H1 (cell line): ENCODE measurements at regions not wholly inside any gene's neighbourhood (a gene's known extent, or its start where the extent isn't known, plus 50 kb on each side); places are given as distances from the start of the nearest gene placed in this dataset.

Experiments used
- CTCF ChIA-PET: fragments of 300-600 bp; sonication (Branson Sonifier 250); formaldehyde crosslinking; loops from one replicate; lab custom pipeline; 2021; ENCODE audit not compliant: partially characterized antibody; lab: Charles Lee
- POLR2A ChIA-PET: fragments of 300-600 bp; sonication (Branson Sonifier 250); formaldehyde crosslinking; loops from one replicate; lab custom pipeline; 2021; ENCODE audit warnings: inconsistent platforms; ENCODE audit not compliant: partially characterized antibody; lab: Charles Lee
- DNase-seq, 2 experiments: peaks; one replicate each; pipeline versions ENCODE4 v3.0.0 to v3.0.0-alpha.2; 2010 to 2022; ENCODE audit warnings: low spot score in 2 of 2, low read depth in 1 of 2, mixed read lengths in 1 of 2
- FAIRE-seq: peaks from 2 replicates; lab custom pipeline; 2011; peaks lifted over from hg19 to GRCh38; lab: Jason Lieb, UNC
- H2AFZ ChIP-seq: 2 replicates; pipeline ENCODE4 v1.8.1; 2012; ENCODE audit warnings: low read length, inconsistent platforms
- H2AK5ac ChIP-seq: 2 replicates; pipeline ENCODE4 v1.6.1; 2013; ENCODE audit warnings: low read depth, low read length
- H2BK120ac ChIP-seq: replicated peaks from 2 replicates; pipeline ENCODE3; 2013; ENCODE audit warnings: low read depth, low read length, inconsistent platforms
- H2BK12ac ChIP-seq: 2 replicates; pipeline ENCODE4 v1.6.1; 2013; ENCODE audit warnings: low read depth, low read length
- H2BK15ac ChIP-seq: 2 replicates; pipeline ENCODE4 v1.6.1; 2013; ENCODE audit warnings: low read length
- H2BK20ac ChIP-seq: 2 replicates; pipeline ENCODE4 v1.6.1; 2013; ENCODE audit warnings: low read length
- H2BK5ac ChIP-seq: 2 replicates; pipeline ENCODE4 v1.6.1; 2013; ENCODE audit warnings: low read depth, low read length
- H3K14ac ChIP-seq: 2 replicates; pipeline ENCODE4 v1.6.1; 2013; ENCODE audit warnings: inconsistent platforms; ENCODE audit not compliant: insufficient read length
- H3K18ac ChIP-seq: 2 replicates; pipeline ENCODE4 v1.6.1; 2013; ENCODE audit warnings: low read length; ENCODE audit errors: extremely low read depth
- H3K23ac ChIP-seq: 2 replicates; pipeline ENCODE4 v1.6.1; 2013; ENCODE audit warnings: inconsistent platforms; ENCODE audit not compliant: insufficient read length
- H3K23me2 ChIP-seq: 2 replicates; pipeline ENCODE4 v1.6.1; 2013; ENCODE audit warnings: low read depth, low read length
- H3K27ac ChIP-seq: 2 replicates; pipeline ENCODE4 v1.6.1; 2011; ENCODE audit warnings: low read depth, low read length, inconsistent platforms
- H3K27me3 ChIP-seq, 4 experiments: replicated peaks in 1 of 4; 1 replicate in 1 of 4; 2 replicates in 3 of 4; pipeline versions ENCODE4 v1.6.1 to v1.8.1; 2011 to 2013; ENCODE audit warnings: low read length in 3 of 4, mild to moderate bottlenecking in 3 of 4, inconsistent platforms in 2 of 4, mixed read lengths in 2 of 4, moderate library complexity in 1 of 4; ENCODE audit not compliant: control insufficient read depth in 3 of 4, insufficient read depth in 3 of 4; ENCODE audit errors: extremely low read depth in 1 of 4
- H3K36me3 ChIP-seq, 4 experiments: 2 replicates each; pipeline versions ENCODE4 v1.6.1 to v1.8.1; 2011 to 2013; ENCODE audit warnings: mild to moderate bottlenecking in 4 of 4, low read length in 3 of 4, moderate library complexity in 2 of 4, control low read depth in 1 of 4, inconsistent platforms in 1 of 4; ENCODE audit not compliant: insufficient read depth in 4 of 4, control insufficient read depth in 2 of 4
- H3K4ac ChIP-seq: replicated peaks from 2 replicates; pipeline ENCODE3; 2013; ENCODE audit warnings: low read length, low read depth, mixed read lengths, inconsistent platforms; ENCODE audit not compliant: insufficient read length
- H3K4me1 ChIP-seq, 4 experiments: replicated peaks in 1 of 4; 1 replicate in 1 of 4; 2 replicates in 3 of 4; pipeline versions ENCODE4 v1.6.1 to v1.8.1; 2011 to 2013; ENCODE audit warnings: low read length in 3 of 4, inconsistent platforms in 2 of 4, mixed read lengths in 1 of 4; ENCODE audit not compliant: insufficient read depth in 4 of 4, control insufficient read depth in 3 of 4
- H3K4me2 ChIP-seq, 2 experiments: 2 replicates each; pipeline versions ENCODE4 v1.6.1 to v1.8.1; 2011 to 2013; ENCODE audit warnings: low read depth in 2 of 2, low read length in 2 of 2, control low read depth in 1 of 2, inconsistent platforms in 1 of 2, mild to moderate bottlenecking in 1 of 2; ENCODE audit not compliant: insufficient read depth in 1 of 2
- H3K4me3 ChIP-seq, 4 experiments: fragments of 200-600, 300-600 bp in 1 of 4; sonication (generic), shearing (Covaris generic), sonication (Bioruptor Twin) in 1 of 4; 2 replicates each; pipeline versions ENCODE4 v1.5.1 to v1.8.1; 2011 to 2016; ENCODE audit warnings: low read length in 4 of 4, low read depth in 3 of 4, control low read depth in 2 of 4, inconsistent platforms in 2 of 4, mild to moderate bottlenecking in 2 of 4, mixed read lengths in 1 of 4, moderate library complexity in 1 of 4; ENCODE audit not compliant: insufficient read depth in 2 of 4; ENCODE audit errors: extremely low read depth in 1 of 4
- H3K56ac ChIP-seq: replicated peaks from 2 replicates; pipeline ENCODE3; 2013; ENCODE audit warnings: low read depth, mild to moderate bottlenecking, mixed read lengths, low read length, inconsistent platforms; ENCODE audit not compliant: insufficient read length
- H3K79me1 ChIP-seq: 2 replicates; pipeline ENCODE4 v1.6.1; 2013; ENCODE audit warnings: low read depth, low read length, control low read depth
- H3K79me2 ChIP-seq, 2 experiments: 2 replicates each; pipeline versions ENCODE4 v1.6.1 to v1.8.1; 2012 to 2013; ENCODE audit warnings: low read length in 2 of 2, mild to moderate bottlenecking in 2 of 2, inconsistent platforms in 1 of 2; ENCODE audit not compliant: insufficient read depth in 2 of 2, control insufficient read depth in 1 of 2
- H3K9ac ChIP-seq, 4 experiments: replicated peaks in 1 of 4; 1 replicate in 1 of 4; 2 replicates in 3 of 4; pipeline versions ENCODE4 v1.6.1 to v1.8.1; 2011 to 2013; ENCODE audit warnings: low read depth in 3 of 4, low read length in 3 of 4, control low read depth in 2 of 4, mild to moderate bottlenecking in 2 of 4, moderate library complexity in 2 of 4, inconsistent platforms in 1 of 4; ENCODE audit errors: extremely low read depth in 1 of 4
- H3K9me3 ChIP-seq, 2 experiments: 2 replicates each; pipeline versions ENCODE4 v1.6.1 to v1.8.1; 2012 to 2013; ENCODE audit warnings: mild to moderate bottlenecking in 2 of 2, moderate library complexity in 2 of 2, control low read depth in 1 of 2, inconsistent platforms in 1 of 2, low read depth in 1 of 2, low read length in 1 of 2, mixed read lengths in 1 of 2; ENCODE audit not compliant: insufficient read depth in 2 of 2
- H4K20me1 ChIP-seq, 2 experiments: replicated peaks in 1 of 2; 2 replicates each; pipeline versions ENCODE3 to v1.8.1; 2011 to 2013; ENCODE audit warnings: inconsistent platforms in 2 of 2, low read length in 2 of 2, mild to moderate bottlenecking in 1 of 2; ENCODE audit not compliant: insufficient read depth in 2 of 2, control insufficient read depth in 1 of 2
- H4K5ac ChIP-seq: 2 replicates; pipeline ENCODE4 v1.6.1; 2013; ENCODE audit warnings: low read length, low read depth, mixed read lengths, inconsistent platforms; ENCODE audit not compliant: insufficient read length
- H4K8ac ChIP-seq: 2 replicates; pipeline ENCODE4 v1.8.0; 2013; ENCODE audit warnings: mild to moderate bottlenecking, moderate library complexity, low read length, inconsistent platforms; ENCODE audit not compliant: insufficient read depth; ENCODE audit errors: extremely low read depth
- H4K91ac ChIP-seq: replicated peaks from 2 replicates; pipeline ENCODE3; 2013; ENCODE audit warnings: low read length, mixed read lengths, inconsistent platforms; ENCODE audit not compliant: insufficient read length
- ATF2 ChIP-seq: IDR thresholded peaks from 2 replicates; pipeline ENCODE4 v1.6.1; 2012; ENCODE audit warnings: low read length, inconsistent platforms
- CBX8 ChIP-seq: fragments of 300-800, 300-1000 bp; sonication (generic); IDR thresholded peaks from 2 replicates; pipeline ENCODE4 v1.7.1; 2016; ENCODE audit warnings: low read depth, low read length, borderline replicate concordance
- CHD1 ChIP-seq: IDR thresholded peaks from 2 replicates; pipeline ENCODE4 v1.6.1; 2012; ENCODE audit warnings: low read depth, low read length, improper control_type of control experiment
- EP300 ChIP-seq, 2 experiments: IDR thresholded peaks; 1 replicate in 1 of 2; 2 replicates in 1 of 2; pipeline ENCODE4 v1.6.1; 2011 to 2012; ENCODE audit warnings: low read depth in 2 of 2, low read length in 2 of 2, mild to moderate bottlenecking in 2 of 2, borderline replicate concordance in 1 of 2, inconsistent platforms in 1 of 2, moderate library complexity in 1 of 2
- KDM5A ChIP-seq: fragments of 200-600 bp; IDR thresholded peaks from 2 replicates; pipeline ENCODE4 v1.7.1; 2012; ENCODE audit warnings: mild to moderate bottlenecking, low read length, inconsistent platforms, mixed read lengths
- NANOG ChIP-seq: IDR thresholded peaks from 2 replicates; pipeline ENCODE4 v1.6.1; 2011; ENCODE audit warnings: low read length, low read depth, mild to moderate bottlenecking, inconsistent platforms; ENCODE audit not compliant: insufficient read depth, poor library complexity, severe bottlenecking
- NRF1 ChIP-seq: IDR thresholded peaks from 2 replicates; pipeline ENCODE4 v1.6.1; 2011; ENCODE audit warnings: mild to moderate bottlenecking, low read depth, low read length, improper control_type of control experiment
- POLR2A ChIP-seq, 2 experiments: IDR thresholded peaks; 1 replicate in 1 of 2; 2 replicates in 1 of 2; pipeline ENCODE4 v1.6.1; 2011; ENCODE audit warnings: low read depth in 2 of 2, low read length in 2 of 2, mild to moderate bottlenecking in 2 of 2; ENCODE audit errors: control extremely low read depth in 1 of 2
- RBBP5 ChIP-seq: IDR thresholded peaks from 2 replicates; pipeline ENCODE4 v1.7.1; 2012; ENCODE audit warnings: low read depth, mild to moderate bottlenecking, inconsistent platforms, low read length, moderate library complexity, borderline replicate concordance
- RFX5 ChIP-seq: IDR thresholded peaks from 2 replicates; pipeline ENCODE4 v1.6.1; 2011; ENCODE audit warnings: low read depth, low read length, improper control_type of control experiment, borderline replicate concordance
- SIX5 ChIP-seq: IDR thresholded peaks from 2 replicates; pipeline ENCODE4 v1.6.1; 2011; ENCODE audit warnings: mild to moderate bottlenecking, low read depth, low read length
- SUZ12 ChIP-seq: fragments of 200-600 bp; sonication (generic); IDR thresholded peaks from 2 replicates; pipeline ENCODE4 v1.6.1; 2012; ENCODE audit warnings: mild to moderate bottlenecking, inconsistent platforms, low read length, moderate library complexity, mixed read lengths
- WGBS, 2 experiments: shearing (Covaris generic) in 1 of 2; methylation state at CpG; one replicate each; pipeline versions ENCODE4 v1.1.6 to v1.1.7; 2013 to 2015; ENCODE audit warnings: low lambda C conversion rate in 2 of 2, mixed read lengths in 2 of 2, inconsistent platforms in 1 of 2, low coverage in 1 of 2, missing lambda C conversion rate in 1 of 2; ENCODE audit not compliant: insufficient replicate concordance in 2 of 2, insufficient coverage in 1 of 2, insufficient read length in 1 of 2; ENCODE audit errors: extremely low coverage in 1 of 2, missing lambda C conversion rate in 1 of 2; 5-methylcytosine and 5-hydroxymethylcytosine counted together
- TF ChIP-seq, protein P1 (sequence below): IDR thresholded peaks from 2 replicates; pipeline ENCODE4 v1.6.1; 2012; ENCODE audit warnings: inconsistent platforms

- no peak overlapping the region for H2AK5ac ChIP-seq
- ChIA-PET CTCF (no interaction called here), POLR2A (no interaction called here)
- DNase-seq (no peak), FAIRE-seq (no peak)
- H3K4me1 ChIP-seq: no peaks in the 10 kb centered on the region
- H2AFZ ChIP-seq: no peak overlapping the region
- H2BK5ac ChIP-seq: no peak overlapping the region
- no peak overlapping the region for H3K9ac ChIP-seq
- no peak overlapping the region for H4K5ac ChIP-seq
- no peaks in the 10 kb centered on the region for H3K27me3 ChIP-seq
- no peak overlapping the region for H2BK12ac ChIP-seq
- no peak overlapping the region for H2BK15ac ChIP-seq
- H4K20me1 ChIP-seq: no peaks in the 10 kb centered on the region
- no peak overlapping the region for H2BK20ac ChIP-seq
- no peaks in the 10 kb centered on the region for H3K9me3 ChIP-seq
- no peak overlapping the region for H3K14ac ChIP-seq
- no peaks in the 10 kb centered on the region for H3K79me2 ChIP-seq
- no peak overlapping the region for H3K18ac ChIP-seq
- no peak overlapping the region for H3K4ac ChIP-seq
- H3K56ac ChIP-seq: no peak overlapping the region
- H3K23me2 ChIP-seq: no peaks in the 10 kb centered on the region
- no peak overlapping the region for H3K27ac ChIP-seq
- H3K36me3 ChIP-seq: no peaks in the 10 kb centered on the region
- 75% methylated on average over 3 of the region's 3 CpGs; no CpG with 5 or more reads in 1 of the 2 experiments for WGBS, 2 experiments
- no peaks in the 10 kb centered on the region for H3K79me1 ChIP-seq
- no peak overlapping the region for H3K4me3 ChIP-seq
- H4K8ac ChIP-seq: no peak overlapping the region
- H4K91ac ChIP-seq: no peak overlapping the region
- no peak overlapping the region for H2BK120ac ChIP-seq
- H3K23ac ChIP-seq: no peak overlapping the region
- no peak overlapping the region for H3K4me2 ChIP-seq
- TF ChIP-seq RBBP5 (no peak), KDM5A (no peak), NRF1 (no peak), POLR2A (IDR thresholded peaks at IDR 0.05; ENCODE audit: control extremely low read depth in 1 of 2, low read depth in 2 of 2, low read length in 2 of 2) (no peak), ATF2 (no peak), SUZ12 (no peak), CBX8 (no peak), NANOG (no peak), SIX5 (no peak), EP300 (IDR thresholded peaks at IDR 0.05; ENCODE audit: borderline replicate concordance in 1 of 2, low read depth in 2 of 2, low read length in 2 of 2) (no peak), RFX5 (no peak), CHD1 (no peak)
- TF ChIP-seq, protein P1, sequence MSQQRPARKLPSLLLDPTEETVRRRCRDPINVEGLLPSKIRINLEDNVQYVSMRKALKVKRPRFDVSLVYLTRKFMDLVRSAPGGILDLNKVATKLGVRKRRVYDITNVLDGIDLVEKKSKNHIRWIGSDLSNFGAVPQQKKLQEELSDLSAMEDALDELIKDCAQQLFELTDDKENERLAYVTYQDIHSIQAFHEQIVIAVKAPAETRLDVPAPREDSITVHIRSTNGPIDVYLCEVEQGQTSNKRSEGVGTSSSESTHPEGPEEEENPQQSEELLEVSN: no peak
Observed at GRCh38 chr13:50483416-50483815, 360.1 kb downstream of the DLEU7 start.
